HCT116 (cell line): ENCODE measurements at regions not wholly inside any gene's neighbourhood (a gene's known extent, or its start where the extent isn't known, plus 50 kb on each side); places are given as distances from the start of the nearest gene placed in this dataset.

ENCODE experiments used
- ATAC-seq: fragments of 200-7000 bp; cut with Tn5 transposase; 2 replicates; pipeline ENCODE4 v1.9.1; 2020; ENCODE audit warnings: mild to moderate bottlenecking, moderate library complexity
- BruUV-seq: library from RNA; stranded (reverse); fragments of 400-500 nt; replicated peaks from 2 replicates; lab custom pipeline; 2021; lab: Mats Ljungman, UMichigan
- CTCF ChIA-PET: fragments of 300-600 bp; sonication (Branson Sonifier 250); formaldehyde crosslinking; loops from one replicate; lab custom pipeline; 2021; ENCODE audit warnings: antibody characterized with exemption; lab: Charles Lee
- POLR2A ChIA-PET: fragments of 300-600, 350-600 bp; sonication (Branson Sonifier 250); formaldehyde crosslinking; loops from one replicate; lab custom pipeline; 2021; ENCODE audit warnings: antibody characterized with exemption; lab: Charles Lee
- RAD21 ChIA-PET, 2 experiments: fragments of 300-600 bp; sonication (Branson Sonifier 250); formaldehyde crosslinking; loops; one replicate each; lab custom pipeline; 2023; ENCODE audit warnings: low total read pairs in 2 of 2; ENCODE audit not compliant: uncharacterized antibody in 2 of 2, unreplicated experiment in 2 of 2, low non-redundant PET in 1 of 2; lab: Charles Lee
- DNase-seq: peaks from one replicate; pipeline ENCODE4 v3.0.0-alpha.2; 2010; ENCODE audit warnings: low read depth, low spot score
- H2AFZ ChIP-seq: fragments of 200-600 bp; shearing (Covaris generic), sonication (generic); 2 replicates; pipeline ENCODE4 v1.6.1; 2017; ENCODE audit warnings: low read depth, mixed run types, mixed read lengths, antibody characterized with exemption, low read length; ENCODE audit not compliant: poor library complexity, severe bottlenecking
- H3K27ac ChIP-seq: 2 replicates; pipeline ENCODE4 v1.5.1; 2012; ENCODE audit warnings: low read depth, low read length
- H3K27me3 ChIP-seq: fragments of 200-600 bp; sonication (generic); 2 replicates; pipeline ENCODE4 v1.6.1; 2016; ENCODE audit warnings: mixed run types, low read length, mixed read lengths; ENCODE audit not compliant: insufficient read depth
- H3K36me3 ChIP-seq, 2 experiments: fragments of 200-500 bp in 1 of 2; fragments of 200-600 bp in 1 of 2; sonication (Bioruptor generic) in 1 of 2; sonication (generic) in 1 of 2; 2 replicates each; pipeline versions ENCODE4 v1.5.1 to v1.6.1; 2014 to 2016; ENCODE audit warnings: low read length in 2 of 2, inconsistent platforms in 1 of 2, mixed read lengths in 1 of 2, mixed run types in 1 of 2; ENCODE audit not compliant: insufficient read depth in 2 of 2, control insufficient read depth in 1 of 2
- H3K4me1 ChIP-seq, 2 experiments: fragments of 200-600 bp in 1 of 2; sonication (generic) in 1 of 2; 2 replicates each; pipeline versions ENCODE4 v1.5.1 to v1.6.1; 2012 to 2017; ENCODE audit warnings: low read length in 2 of 2, inconsistent platforms in 1 of 2, mild to moderate bottlenecking in 1 of 2, mixed read lengths in 1 of 2, mixed run types in 1 of 2, moderate library complexity in 1 of 2; ENCODE audit not compliant: insufficient read depth in 2 of 2, control insufficient read depth in 1 of 2
- H3K4me2 ChIP-seq: fragments of 200-600 bp; sonication (generic); 2 replicates; pipeline ENCODE4 v1.6.1; 2017; ENCODE audit warnings: mixed run types, low read length, mixed read lengths
- H3K4me3 ChIP-seq, 2 experiments: fragments of 200-600 bp in 1 of 2; sonication (generic) in 1 of 2; replicated peaks in 1 of 2; 2 replicates each; pipeline ENCODE4 v1.5.1; 2011 to 2016; ENCODE audit warnings: low read length in 2 of 2, control low read depth in 1 of 2, low read depth in 1 of 2, mild to moderate bottlenecking in 1 of 2, mixed read lengths in 1 of 2, mixed run types in 1 of 2
- H3K79me2 ChIP-seq: fragments of 200-600 bp; sonication (generic); 2 replicates; pipeline ENCODE4 v1.6.1; 2017; ENCODE audit warnings: mild to moderate bottlenecking, mixed run types, low read length, moderate library complexity, mixed read lengths; ENCODE audit not compliant: insufficient read depth
- H3K9ac ChIP-seq: fragments of 200-600 bp; sonication (generic); 2 replicates; pipeline ENCODE4 v1.6.1; 2016; ENCODE audit warnings: low read length, mixed read lengths
- H3K9me2 ChIP-seq: fragments of 200-600 bp; sonication (generic), shearing (Covaris generic); 2 replicates; pipeline ENCODE4 v1.6.1; 2017; ENCODE audit warnings: mixed run types, mild to moderate bottlenecking, moderate library complexity; ENCODE audit not compliant: insufficient read depth
- H3K9me3 ChIP-seq, 2 experiments: fragments of 200-500 bp in 1 of 2; fragments of 200-600 bp in 1 of 2; sonication (Bioruptor generic) in 1 of 2; sonication (generic) in 1 of 2; 2 replicates each; pipeline ENCODE4 v1.6.1; 2014 to 2017; ENCODE audit warnings: low read length in 2 of 2, mixed read lengths in 2 of 2, inconsistent platforms in 1 of 2, low read depth in 1 of 2, mild to moderate bottlenecking in 1 of 2, mixed run types in 1 of 2, moderate library complexity in 1 of 2; ENCODE audit not compliant: control insufficient read depth in 1 of 2, insufficient read depth in 1 of 2
- H4K20me1 ChIP-seq: fragments of 200-600 bp; sonication (generic), shearing (Covaris generic); 2 replicates; pipeline ENCODE4 v1.6.1; 2017; ENCODE audit warnings: mixed run types, mild to moderate bottlenecking, moderate library complexity; ENCODE audit not compliant: insufficient read depth
- ATF3 ChIP-seq: IDR thresholded peaks from 2 replicates; pipeline ENCODE4 v1.6.1; 2012
- CTCF ChIP-seq, 3 experiments: fragments of 200-600 bp in 1 of 3; sonication (generic) in 1 of 3; IDR thresholded peaks in 2 of 3; conservative IDR thresholded peaks in 1 of 3; 2 replicates each; pipeline ENCODE4 v1.5.1; 2012 to 2017; ENCODE audit warnings: low read depth in 2 of 3, low read length in 2 of 3, antibody characterized with exemption in 1 of 3, borderline replicate concordance in 1 of 3, control low read depth in 1 of 3, mild to moderate bottlenecking in 1 of 3, mixed read lengths in 1 of 3, mixed run types in 1 of 3, moderate library complexity in 1 of 3; ENCODE audit not compliant: insufficient read depth in 1 of 3
- EGR1 ChIP-seq: IDR thresholded peaks from 2 replicates; pipeline ENCODE4 v1.6.1; 2012; ENCODE audit warnings: low read depth
- ELF1 ChIP-seq: IDR thresholded peaks from 2 replicates; pipeline ENCODE4 v1.6.1; 2012; ENCODE audit warnings: low read depth, borderline replicate concordance
- EZH2 ChIP-seq: fragments of 200-600 bp; sonication (generic); IDR thresholded peaks from 2 replicates; pipeline ENCODE4 v1.6.1; 2017; ENCODE audit warnings: antibody characterized with exemption, mixed run types
- EZH2phosphoT487 ChIP-seq: fragments of 200-600 bp; IDR thresholded peaks from 2 replicates; pipeline ENCODE4 v1.6.1; 2018; ENCODE audit warnings: antibody characterized with exemption, borderline replicate concordance
- FOSL1 ChIP-seq: IDR thresholded peaks from 2 replicates; pipeline ENCODE4 v1.6.1; 2012; ENCODE audit warnings: low read depth
- JUND ChIP-seq: IDR thresholded peaks from 2 replicates; pipeline ENCODE4 v1.6.1; 2012
- POLR2A ChIP-seq: IDR thresholded peaks from 2 replicates; pipeline ENCODE4 v1.7.0; 2011; ENCODE audit warnings: borderline replicate concordance; ENCODE audit not compliant: insufficient read depth, insufficient read length; ENCODE audit errors: extremely low read depth
- YY1 ChIP-seq: IDR thresholded peaks from 2 replicates; pipeline ENCODE4 v1.6.1; 2011; ENCODE audit warnings: low read length, low read depth, moderate library complexity, mild to moderate bottlenecking; ENCODE audit not compliant: insufficient replicate concordance; ENCODE audit errors: extremely low read depth
- ZFX ChIP-seq: fragments of 450-650 bp; IDR thresholded peaks from 2 replicates; pipeline ENCODE4 v1.6.1; 2017
- intact Hi-C: fragments of 100-400 bp; cut with micrococcal nuclease; formaldehyde crosslinking; loops from 2 replicates; pipeline ENCODE4 v1.10.0; 2022

- TF ChIP-seq CTCF (IDR thresholded peaks at IDR 0.05 in 2 of 3, conservative IDR thresholded peaks at IDR 0.05 in 1 of 3; ENCODE audit: borderline replicate concordance in 1 of 3, insufficient read depth in 1 of 3, low read depth in 2 of 3, low read length in 2 of 3) (no peak), FOSL1 (no peak), EGR1 (no peak), ELF1 (no peak), POLR2A (no peak), ZFX (no peak), JUND (no peak)
Observed at GRCh38 chr6:68279793-68280557, 355.1 kb upstream of the ADGRB3 start (continued).

- Histone ChIP-seq H3K4me3 (no peak overlapping the region), H4K20me1 (no peaks in the 10 kb centered on the region), H3K79me2 (no peaks in the 10 kb centered on the region), H2AFZ (no peak overlapping the region), H3K9me3 (peaks cover 7 to 16% of the 10 kb centered on the region in 2 experiments; a peak in 1 of 4 replicates), H3K36me3 (no peaks in the 10 kb centered on the region)
- no peak for DNase-seq
- TF ChIP-seq EGR1 (no peak), YY1 (no peak), EZH2phosphoT487 (no peak), EZH2 (no peak), ATF3 (no peak)
- TF ChIP-seq, all 23 proteins: peak for 0
- no peak for ATAC-seq
- H3K4me2 ChIP-seq = no peak overlapping the region
- no peaks in the 10 kb centered on the region for H3K4me1 ChIP-seq
- RAD21 ChIA-PET = no interaction called here
- POLR2A ChIA-PET = no interaction called here
- H3K27me3 ChIP-seq = no peaks in the 10 kb centered on the region
- no peak overlapping the region for H3K27ac ChIP-seq
- no peak overlapping the region for H3K9ac ChIP-seq
- no peaks in the 10 kb centered on the region for H3K9me2 ChIP-seq
- CTCF ChIA-PET = no interaction called here
- BruUV-seq = no TSS peak
- intact Hi-C loops = no loop called here
Observed at GRCh38 chr6:68273297-68273696, 361.8 kb upstream of the ADGRB3 start.
